GM10847 (cell line): ENCODE measurements at regions not wholly inside any gene's neighbourhood (a gene's known extent, or its start where the extent isn't known, plus 50 kb on each side); places are given as distances from the start of the nearest gene placed in this dataset.

Source experiments
- POLR2A ChIP-seq: IDR thresholded peaks from 2 replicates; pipeline ENCODE4 v1.6.1; 2011; ENCODE audit not compliant: insufficient read length; ENCODE audit errors: extremely low read depth

GRCh38 chr14:53539489-53540126, 386.5 kb upstream of the DDHD1 start:
- TF ChIP-seq POLR2A, result no peak

GRCh38 chr14:53538316-53538881, 385.3 kb upstream of the DDHD1 start:
- TF ChIP-seq POLR2A, result no peak

GRCh38 chr14:53537422-53538315, 384.5 kb upstream of the DDHD1 start:
- no peak for TF ChIP-seq POLR2A

GRCh38 chr14:53536446-53536845, 383.3 kb upstream of the DDHD1 start:
- no peak for TF ChIP-seq POLR2A

GRCh38 chr14:53534841-53535240, 381.7 kb upstream of the DDHD1 start:
- TF ChIP-seq POLR2A, result no peak

- no peak for TF ChIP-seq POLR2A
Measured at GRCh38 chr14:53533384-53533970, 380.4 kb upstream of the DDHD1 start.

GRCh38 chr14:53532853-53533252, 379.7 kb upstream of the DDHD1 start:
- no peak for TF ChIP-seq POLR2A

GRCh38 chr14:53531730-53532129, 378.6 kb upstream of the DDHD1 start:
- no peak for TF ChIP-seq POLR2A

- TF ChIP-seq POLR2A, result no peak
Measured at GRCh38 chr14:53531156-53531555, 378.0 kb upstream of the DDHD1 start.

GRCh38 chr14:53529519-53529918, 376.4 kb upstream of the DDHD1 start:
- no peak for TF ChIP-seq POLR2A

- no peak for TF ChIP-seq POLR2A
Measured at GRCh38 chr14:53528185-53528671, 375.1 kb upstream of the DDHD1 start.

- no peak for TF ChIP-seq POLR2A
Measured at GRCh38 chr14:53526200-53526599, 373.1 kb upstream of the DDHD1 start.

- no peak for TF ChIP-seq POLR2A
Measured at GRCh38 chr14:53525608-53526007, 372.5 kb upstream of the DDHD1 start.

- no peak for TF ChIP-seq POLR2A
Measured at GRCh38 chr14:53524391-53524790, 371.3 kb upstream of the DDHD1 start.

- no peak for TF ChIP-seq POLR2A
Measured at GRCh38 chr14:53523226-53523625, 370.1 kb upstream of the DDHD1 start.

- TF ChIP-seq POLR2A, result no peak
Measured at GRCh38 chr14:53520078-53520928, 367.2 kb upstream of the DDHD1 start.
